Prostate gland (tissue), 2 donors: ENCODE measurements at regions not wholly inside any gene's neighbourhood (a gene's known extent, or its start where the extent isn't known, plus 50 kb on each side); places are given as distances from the start of the nearest gene placed in this dataset.

ENCODE experiments used
- DNase-seq: peaks from one replicate; pipeline ENCODE4 v3.0.0-alpha.2; 2019; ENCODE audit warnings: low spot score
- H3K27ac ChIP-seq, 2 donors: fragments of 200-600 bp; sonication (generic); 2 replicates each; pipeline ENCODE4 v1.5.1; 2017 to 2019
- H3K27me3 ChIP-seq: fragments of 200-600 bp; sonication (generic); replicated peaks from 2 replicates; pipeline ENCODE4 v1.5.1; 2019; ENCODE audit not compliant: insufficient read depth
- H3K36me3 ChIP-seq, 2 donors: fragments of 200-600 bp; sonication (generic); 1 replicate in 1 of 2; 2 replicates in 1 of 2; pipeline versions ENCODE4 v1.5.1 to v1.8.1; 2017 to 2019
- H3K4me1 ChIP-seq: fragments of 200-600 bp; sonication (generic); replicated peaks from 2 replicates; pipeline ENCODE4 v1.5.1; 2019
- H3K4me3 ChIP-seq, 2 donors: fragments of 200-600 bp; sonication (generic); 2 replicates each; pipeline ENCODE4 v1.5.1; 2017 to 2019
- H3K9me3 ChIP-seq: fragments of 200-600 bp; sonication (generic); 2 replicates; pipeline ENCODE4 v1.5.1; 2017
- CTCF ChIP-seq, 4 experiments: fragments of 200-600 bp in 2 of 4; fragments of 450-650 bp in 2 of 4; sonication (generic) in 2 of 4; IDR thresholded peaks; 1 replicate in 3 of 4; 2 replicates in 1 of 4; pipeline ENCODE4 v1.5.1; 2016 to 2019; ENCODE audit warnings: antibody characterized with exemption in 4 of 4, mild to moderate bottlenecking in 2 of 4, moderate library complexity in 2 of 4
- POLR2A ChIP-seq: fragments of 450-650 bp; IDR thresholded peaks from one replicate; pipeline ENCODE4 v1.6.1; 2016; ENCODE audit warnings: antibody characterized with exemption, mild to moderate bottlenecking
- POLR2AphosphoS5 ChIP-seq: sonication (generic); formaldehyde crosslinking; IDR thresholded peaks from one replicate; pipeline ENCODE4 v1.6.1; 2017; ENCODE audit warnings: antibody characterized with exemption
- WGBS: methylation state at CpG from one replicate; pipeline ENCODE4 v1.1.5; 2018; 5-methylcytosine and 5-hydroxymethylcytosine counted together
- intact Hi-C: fragments of 100-400 bp; cut with DNase I; formaldehyde crosslinking; loops from one replicate; pipeline ENCODE4 v1.14.2; 2022

- TF ChIP-seq POLR2A: no peak
- no peak for TF ChIP-seq POLR2AphosphoS5
- TF ChIP-seq CTCF (IDR thresholded peaks at IDR 0.05): no peak
- Histone ChIP-seq H3K27me3 (no peaks in the 10 kb centered on the region), H3K4me1 (no peaks in the 10 kb centered on the region), H3K36me3 (no peaks in the 10 kb centered on the region), H3K9me3 (no peaks in the 10 kb centered on the region), H3K27ac (no peak overlapping the region), H3K4me3 (no peak overlapping the region)
- no peak for DNase-seq
- intact Hi-C loops: no loop called here
These were observed 496.5 kb downstream of the FSCB start for GRCh38 chr14:44010595-44010994.

- TF ChIP-seq POLR2A: no peak
- no peak for TF ChIP-seq POLR2AphosphoS5
- no peak for TF ChIP-seq CTCF (IDR thresholded peaks at IDR 0.05)
- Histone ChIP-seq H3K36me3 (no peaks in the 10 kb centered on the region), H3K27ac (no peak overlapping the region), H3K4me1 (no peaks in the 10 kb centered on the region), H3K9me3 (no peaks in the 10 kb centered on the region), H3K4me3 (no peak overlapping the region), H3K27me3 (no peaks in the 10 kb centered on the region)
- 34% methylated on average over 3 of the region's 3 CpGs for WGBS
- no peak for DNase-seq
- intact Hi-C loops: no loop called here
These were observed 497.0 kb downstream of the FSCB start for GRCh38 chr14:44010071-44010470.

GRCh38 chr14:44009642-44010041 lies 497.4 kb downstream of the FSCB start:
- H3K27ac ChIP-seq: no peak overlapping the region
- no peaks in the 10 kb centered on the region for H3K36me3 ChIP-seq
- TF ChIP-seq POLR2AphosphoS5: no peak
- 36% methylated on average over 1 of the region's 1 CpG for WGBS
- H3K4me1 ChIP-seq: no peaks in the 10 kb centered on the region
- H3K4me3 ChIP-seq: no peak overlapping the region
- H3K9me3 ChIP-seq: no peaks in the 10 kb centered on the region
- no peaks in the 10 kb centered on the region for H3K27me3 ChIP-seq
- intact Hi-C loops: no loop called here
- DNase-seq: no peak

GRCh38 chr14:43988989-43989388 lies 518.1 kb downstream of the FSCB start:
- Histone ChIP-seq H3K4me3 (no peak overlapping the region), H3K36me3 (no peaks in the 10 kb centered on the region), H3K27ac (no peak overlapping the region), H3K27me3 (no peaks in the 10 kb centered on the region), H3K9me3 (no peaks in the 10 kb centered on the region), H3K4me1 (no peaks in the 10 kb centered on the region)
- intact Hi-C loops: no loop called here
- TF ChIP-seq POLR2A (no peak), CTCF (IDR thresholded peaks at IDR 0.05) (no peak), POLR2AphosphoS5 (no peak)
- no peak for DNase-seq

GRCh38 chr14:43983721-43984120 lies 523.4 kb downstream of the FSCB start:
- Histone ChIP-seq H3K27ac (no peak overlapping the region), H3K36me3 (no peaks in the 10 kb centered on the region), H3K4me1 (no peaks in the 10 kb centered on the region), H3K9me3 (no peaks in the 10 kb centered on the region), H3K27me3 (no peaks in the 10 kb centered on the region), H3K4me3 (no peak overlapping the region)
- TF ChIP-seq POLR2A: no peak
- no peak for TF ChIP-seq POLR2AphosphoS5
- no peak for TF ChIP-seq CTCF (IDR thresholded peaks at IDR 0.05)
- no peak for DNase-seq
- WGBS: 79% methylated on average over 8 of the region's 8 CpGs
- intact Hi-C loops: no loop called here
